ENCODE measurements at regions not wholly inside any gene's neighbourhood (a gene's known extent, or its start where the extent isn't known, plus 50 kb on each side); places are given as distances from the start of the nearest gene placed in this dataset.

GRCh38 chr2:217407362-217407761 is 547.5 kb upstream of the TNP1 start:
- no peak for DNase-seq (ENCODE audit: low spot score)

GRCh38 chr2:217404236-217404760 is 544.4 kb upstream of the TNP1 start:
- DNase-seq (ENCODE audit: low spot score) = no peak

GRCh38 chr2:217402761-217403383 is 543.0 kb upstream of the TNP1 start:
- DNase-seq (ENCODE audit: low spot score) = no peak

- no peak for DNase-seq (ENCODE audit: low spot score)
Measured at GRCh38 chr2:217402144-217402543, 542.3 kb upstream of the TNP1 start.

GRCh38 chr2:217399291-217399690 is 539.4 kb upstream of the TNP1 start:
- DNase-seq (ENCODE audit: low spot score) = no peak

GRCh38 chr2:217398860-217399259 is 539.0 kb upstream of the TNP1 start:
- DNase-seq (ENCODE audit: low spot score) = peak; percentile 27

- no peak for DNase-seq (ENCODE audit: low spot score)
Measured at GRCh38 chr2:217398101-217398500, 538.2 kb upstream of the TNP1 start.

- no peak for DNase-seq (ENCODE audit: low spot score)
Measured at GRCh38 chr2:217396586-217396985, 536.7 kb upstream of the TNP1 start.

- DNase-seq (ENCODE audit: low spot score) = no peak
Measured at GRCh38 chr2:217396165-217396564, 536.3 kb upstream of the TNP1 start.

- no peak for DNase-seq (ENCODE audit: low spot score)
Measured at GRCh38 chr2:217394510-217395351, 534.9 kb upstream of the TNP1 start.

- DNase-seq (ENCODE audit: low spot score) = no peak
Measured at GRCh38 chr2:217393585-217394032, 533.7 kb upstream of the TNP1 start.

- no peak for DNase-seq (ENCODE audit: low spot score)
Measured at GRCh38 chr2:217392930-217393584, 533.2 kb upstream of the TNP1 start.

GRCh38 chr2:217387776-217388387 is 528.0 kb upstream of the TNP1 start:
- DNase-seq (ENCODE audit: low spot score) = no peak

GRCh38 chr2:217386041-217386440 is 526.2 kb upstream of the TNP1 start:
- DNase-seq (ENCODE audit: low spot score) = no peak

GRCh38 chr2:217383620-217384019 is 523.8 kb upstream of the TNP1 start:
- DNase-seq (ENCODE audit: low spot score) = no peak

- DNase-seq (ENCODE audit: low spot score) = no peak
Measured at GRCh38 chr2:217382794-217383193, 522.9 kb upstream of the TNP1 start.

GRCh38 chr2:217379807-217380206 is 519.9 kb upstream of the TNP1 start:
- DNase-seq (ENCODE audit: low spot score) = no peak

- no peak for DNase-seq (ENCODE audit: low spot score)
Measured at GRCh38 chr2:217372794-217373193, 512.9 kb upstream of the TNP1 start.

GRCh38 chr2:217371781-217372213 is 511.9 kb upstream of the TNP1 start:
- DNase-seq (ENCODE audit: low spot score) = no peak

GRCh38 chr2:217370391-217370790 is 510.5 kb upstream of the TNP1 start:
- no peak for DNase-seq (ENCODE audit: low spot score)

GRCh38 chr2:217367464-217367863 is 507.6 kb upstream of the TNP1 start:
- no peak for DNase-seq (ENCODE audit: low spot score)

GRCh38 chr2:217366966-217367365 is 507.1 kb upstream of the TNP1 start:
- no peak for DNase-seq (ENCODE audit: low spot score)
